ENCODE measurements at regions not wholly inside any gene's neighbourhood (a gene's known extent, or its start where the extent isn't known, plus 50 kb on each side); places are given as distances from the start of the nearest gene placed in this dataset.

GRCh38 chr2:60603533-60604190 is 50.2 kb upstream of the BCL11A start:
- Histone ChIP-seq H3K36me3 (ENCODE audit: control insufficient read depth in 4 of 4, insufficient read depth in 4 of 4, low read length in 4 of 4) (no peaks in the 10 kb centered on the region), H3K27me3 (ENCODE audit: control insufficient read depth in 3 of 3, insufficient read depth in 3 of 3, low read length in 2 of 3) (peaks cover 0 to 2% (median 0%) of the 10 kb centered on the region in 3 donors), H3K4me3 (no peak overlapping the region), H3K9ac (ENCODE audit: insufficient read depth in 1 of 2, low read length in 2 of 2) (no peak overlapping the region), H3K4me1 (ENCODE audit: control insufficient read depth in 5 of 5, insufficient read depth in 5 of 5, low read length in 5 of 5) (peaks cover 0 to 8% (median 0%) of the 10 kb centered on the region in 5 donors), H3K9me3 (ENCODE audit: control insufficient read depth in 4 of 4, insufficient read depth in 3 of 4, low read length in 3 of 4) (peaks cover 0 to 5% (median 0%) of the 10 kb centered on the region in 4 donors), H3K27ac (ENCODE audit: low read depth in 1 of 2, low read length in 1 of 2) (no peak overlapping the region)
- ATAC-seq (ENCODE audit: insufficient read depth, low FRiP score) (no peak), DNase-seq (no peak)
- WGBS, 2 donors = 71 to 85% methylated on average over 6 of the region's 6 CpGs
- TF ChIP-seq CTCF (IDR thresholded peaks at IDR 0.05; ENCODE audit: control extremely low read depth, extremely low read depth) = no peak

- DNase-seq (no peak), ATAC-seq (ENCODE audit: insufficient read depth, low FRiP score) (no peak)
- H3K27ac ChIP-seq (ENCODE audit: low read depth in 1 of 2, low read length in 1 of 2) = no peak overlapping the region
- peaks cover 0 to 8% (median 0%) of the 10 kb centered on the region in 5 donors for H3K4me1 ChIP-seq (ENCODE audit: control insufficient read depth in 5 of 5, insufficient read depth in 5 of 5, low read length in 5 of 5)
- H3K4me3 ChIP-seq = no peak overlapping the region
- peaks cover 0 to 5% (median 0%) of the 10 kb centered on the region in 4 donors for H3K9me3 ChIP-seq (ENCODE audit: control insufficient read depth in 4 of 4, insufficient read depth in 3 of 4, low read length in 3 of 4)
- TF ChIP-seq CTCF (IDR thresholded peaks at IDR 0.05; ENCODE audit: control extremely low read depth, extremely low read depth) = no peak
- peaks cover 0 to 2% (median 0%) of the 10 kb centered on the region in 3 donors for H3K27me3 ChIP-seq (ENCODE audit: control insufficient read depth in 3 of 3, insufficient read depth in 3 of 3, low read length in 2 of 3)
- H3K9ac ChIP-seq (ENCODE audit: insufficient read depth in 1 of 2, low read length in 2 of 2) = no peak overlapping the region
- WGBS, 2 donors = 90 to 96% methylated on average over 2 of the region's 2 CpGs
- no peaks in the 10 kb centered on the region for H3K36me3 ChIP-seq (ENCODE audit: control insufficient read depth in 4 of 4, insufficient read depth in 4 of 4, low read length in 4 of 4)
Observed at GRCh38 chr2:60604486-60605064, 51.1 kb upstream of the BCL11A start.

- WGBS, 2 donors = 95 to 96% methylated on average over 4 of the region's 4 CpGs
- TF ChIP-seq CTCF (IDR thresholded peaks at IDR 0.05; ENCODE audit: control extremely low read depth, extremely low read depth) = no peak
- no peak overlapping the region for H3K4me3 ChIP-seq
Observed at GRCh38 chr2:60605866-60606265, 52.4 kb upstream of the BCL11A start.

More at GRCh38 chr2:60605866-60606265, 52.4 kb upstream of the BCL11A start:
- Histone ChIP-seq H3K9ac (ENCODE audit: insufficient read depth in 1 of 2, low read length in 2 of 2) (no peak overlapping the region), H3K4me1 (ENCODE audit: control insufficient read depth in 5 of 5, insufficient read depth in 5 of 5, low read length in 5 of 5) (peaks cover 0 to 8% (median 0%) of the 10 kb centered on the region in 5 donors), H3K9me3 (ENCODE audit: control insufficient read depth in 4 of 4, insufficient read depth in 3 of 4, low read length in 3 of 4) (peaks cover 0 to 3% (median 0%) of the 10 kb centered on the region in 4 donors), H3K27ac (ENCODE audit: low read depth in 1 of 2, low read length in 1 of 2) (no peak overlapping the region), H3K27me3 (ENCODE audit: control insufficient read depth in 3 of 3, insufficient read depth in 3 of 3, low read length in 2 of 3) (peaks cover 0 to 2% (median 0%) of the 10 kb centered on the region in 3 donors), H3K36me3 (ENCODE audit: control insufficient read depth in 4 of 4, insufficient read depth in 4 of 4, low read length in 4 of 4) (no peaks in the 10 kb centered on the region)
- DNase-seq (no peak), ATAC-seq (ENCODE audit: insufficient read depth, low FRiP score) (no peak)
